SK-N-SH treated with all-trans-retinoic acid at 6 μM for 48 hours (cell line): ENCODE measurements at regions not wholly inside any gene's neighbourhood (a gene's known extent, or its start where the extent isn't known, plus 50 kb on each side); places are given as distances from the start of the nearest gene placed in this dataset.

ENCODE experiments used
- ATAC-seq: fragments of 200-7000 bp; cut with Tn5 transposase; 3 replicates; pipeline ENCODE4 v1.9.1; 2020; ENCODE audit warnings: mild to moderate bottlenecking, moderate library complexity
- ARNTL ChIP-seq: fragments of 450-650 bp; formaldehyde crosslinking; IDR thresholded peaks from 2 replicates; pipeline ENCODE4 v1.5.0; 2020; ENCODE audit warnings: low read depth, mild to moderate bottlenecking, moderate library complexity, borderline replicate concordance
- BACH2 ChIP-seq: fragments of 250-450 bp; sonication (Bioruptor Pico); IDR thresholded peaks from 2 replicates; pipeline ENCODE4 v1.9.0; 2021; ENCODE audit warnings: mild to moderate bottlenecking, borderline replicate concordance
- CSDC2 ChIP-seq: fragments of 250-450 bp; sonication (Bioruptor Pico); IDR thresholded peaks from 2 replicates; pipeline ENCODE4 v1.5.0; 2020; ENCODE audit warnings: mild to moderate bottlenecking, moderate library complexity
- ESRRG ChIP-seq: fragments of 250-450 bp; sonication (Bioruptor Pico); IDR thresholded peaks from 2 replicates; pipeline ENCODE4 v1.6.1; 2021; ENCODE audit warnings: mild to moderate bottlenecking
- GLIS3 ChIP-seq: fragments of 250-450 bp; sonication (Bioruptor Pico); IDR thresholded peaks from 2 replicates; pipeline ENCODE4 v1.5.0; 2020; ENCODE audit warnings: mild to moderate bottlenecking, moderate library complexity
- ISL1 ChIP-seq: fragments of 250-450 bp; sonication (Bioruptor Pico); IDR thresholded peaks from 2 replicates; pipeline ENCODE4 v2.1.2; 2022; ENCODE audit warnings: mild to moderate bottlenecking, moderate library complexity
- OSR1 ChIP-seq: fragments of 250-450 bp; sonication (Bioruptor Pico); IDR thresholded peaks from 2 replicates; pipeline ENCODE4 v1.8.0; 2022; ENCODE audit warnings: moderate library complexity, mild to moderate bottlenecking, inconsistent platforms
- PPARA ChIP-seq: fragments of 250-450 bp; sonication (Bioruptor Pico); IDR thresholded peaks from 2 replicates; pipeline ENCODE4 v1.5.0; 2020; ENCODE audit warnings: mild to moderate bottlenecking, borderline replicate concordance
- RARB ChIP-seq: fragments of 250-450 bp; sonication (Bioruptor Pico); IDR thresholded peaks from 2 replicates; pipeline ENCODE4 v1.8.0; 2021; ENCODE audit warnings: mild to moderate bottlenecking, moderate library complexity
- SNAI2 ChIP-seq: fragments of 250-450 bp; sonication (Bioruptor Pico); IDR thresholded peaks from 2 replicates; pipeline ENCODE4 v1.5.0; 2020; ENCODE audit warnings: mild to moderate bottlenecking, moderate library complexity
- TCF4 ChIP-seq: fragments of 250-450 bp; sonication (Bioruptor Pico); IDR thresholded peaks from 2 replicates; pipeline ENCODE4 v1.8.0; 2021; ENCODE audit warnings: mild to moderate bottlenecking, moderate library complexity, borderline replicate concordance
- TOX ChIP-seq: fragments of 250-450 bp; sonication (Bioruptor Pico); IDR thresholded peaks from 2 replicates; pipeline ENCODE4 v1.8.0; 2021; ENCODE audit warnings: mild to moderate bottlenecking, moderate library complexity, borderline replicate concordance
- ZC3H10 ChIP-seq: fragments of 250-450 bp; sonication (Bioruptor Pico); IDR thresholded peaks from 2 replicates; pipeline ENCODE4 v1.5.1; 2021; ENCODE audit warnings: mild to moderate bottlenecking, moderate library complexity
- ZFP3 ChIP-seq: fragments of 250-450 bp; sonication (Bioruptor Pico); IDR thresholded peaks from 2 replicates; pipeline ENCODE4 v1.5.0; 2020; ENCODE audit warnings: mild to moderate bottlenecking, moderate library complexity
- ZFP30 ChIP-seq: fragments of 450-650 bp; formaldehyde crosslinking; IDR thresholded peaks from 2 replicates; pipeline ENCODE4 v1.5.0; 2022; ENCODE audit warnings: mild to moderate bottlenecking, moderate library complexity
- ZNF565 ChIP-seq: fragments of 450-650 bp; formaldehyde crosslinking; conservative IDR thresholded peaks from 2 replicates; pipeline ENCODE4 v1.5.0; 2020; ENCODE audit warnings: low read depth, mild to moderate bottlenecking, moderate library complexity
- ZNF70 ChIP-seq: fragments of 450-650 bp; formaldehyde crosslinking; IDR thresholded peaks from 2 replicates; pipeline ENCODE4 v1.5.0; 2020; ENCODE audit warnings: mild to moderate bottlenecking, moderate library complexity
- ZNF8 ChIP-seq: fragments of 450-650 bp; formaldehyde crosslinking; IDR thresholded peaks from 2 replicates; pipeline ENCODE4 v1.5.0; 2020; ENCODE audit warnings: mild to moderate bottlenecking, moderate library complexity
- TF ChIP-seq, protein P1 (sequence below): fragments of 250-450 bp; sonication (Bioruptor Pico); IDR thresholded peaks from 2 replicates; pipeline ENCODE4 v1.5.1; 2020; ENCODE audit warnings: low read depth, mild to moderate bottlenecking, moderate library complexity
- TF ChIP-seq, protein P2 (sequence below): fragments of 250-450 bp; sonication (Bioruptor Pico); IDR thresholded peaks from 2 replicates; pipeline ENCODE4 v1.5.0; 2020; ENCODE audit warnings: mild to moderate bottlenecking, moderate library complexity
- TF ChIP-seq, protein P3 (sequence below): fragments of 250-450 bp; sonication (Bioruptor Pico); IDR thresholded peaks from 2 replicates; pipeline ENCODE4 v1.8.0; 2020; ENCODE audit warnings: mild to moderate bottlenecking, moderate library complexity, borderline replicate concordance
- TF ChIP-seq, protein P4 (sequence below): fragments of 250-450 bp; sonication (Bioruptor Pico); IDR thresholded peaks from 2 replicates; pipeline ENCODE4 v1.8.0; 2021; ENCODE audit warnings: low read depth, mild to moderate bottlenecking, moderate library complexity, borderline replicate concordance

DNA sequence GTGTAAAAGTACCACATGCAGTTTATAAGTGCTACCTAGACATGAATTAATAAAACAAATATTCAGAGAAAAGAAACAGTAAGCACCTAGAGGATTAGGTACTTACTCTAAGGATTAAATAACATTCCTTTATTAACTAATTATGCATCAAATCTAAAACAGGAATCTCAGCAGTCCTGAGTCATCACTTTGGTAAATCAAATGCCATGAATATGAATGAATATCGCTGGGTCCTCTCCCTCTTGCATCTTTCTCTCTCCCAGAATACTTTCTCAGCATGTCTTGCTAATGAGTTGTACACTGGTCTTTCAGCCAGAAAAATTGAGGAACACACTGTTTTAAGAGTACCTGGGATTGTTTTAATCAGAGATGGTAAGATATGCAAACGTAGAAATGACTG lies 225.5 kb upstream of the NFE2L3 start:
- ATAC-seq = no peak
- TF ChIP-seq ZNF70 (CRISPR knock-in tag) = no peak
- no peak for TF ChIP-seq OSR1 (CRISPR knock-in tag)
- TF ChIP-seq ZC3H10 (CRISPR knock-in tag) = no peak
- TF ChIP-seq, protein P1, sequence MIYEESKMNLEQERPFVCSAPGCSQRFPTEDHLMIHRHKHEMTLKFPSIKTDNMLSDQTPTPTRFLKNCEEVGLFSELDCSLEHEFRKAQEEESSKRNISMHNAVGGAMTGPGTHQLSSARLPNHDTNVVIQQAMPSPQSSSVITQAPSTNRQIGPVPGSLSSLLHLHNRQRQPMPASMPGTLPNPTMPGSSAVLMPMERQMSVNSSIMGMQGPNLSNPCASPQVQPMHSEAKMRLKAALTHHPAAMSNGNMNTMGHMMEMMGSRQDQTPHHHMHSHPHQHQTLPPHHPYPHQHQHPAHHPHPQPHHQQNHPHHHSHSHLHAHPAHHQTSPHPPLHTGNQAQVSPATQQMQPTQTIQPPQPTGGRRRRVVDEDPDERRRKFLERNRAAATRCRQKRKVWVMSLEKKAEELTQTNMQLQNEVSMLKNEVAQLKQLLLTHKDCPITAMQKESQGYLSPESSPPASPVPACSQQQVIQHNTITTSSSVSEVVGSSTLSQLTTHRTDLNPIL (CRISPR knock-in tag) = no peak
- no peak for TF ChIP-seq ISL1 (CRISPR knock-in tag)
- no peak for TF ChIP-seq ZNF8
- TF ChIP-seq TOX (CRISPR knock-in tag) = no peak
- TF ChIP-seq SNAI2 = no peak
- no peak for TF ChIP-seq RARB (CRISPR knock-in tag)

DNA sequence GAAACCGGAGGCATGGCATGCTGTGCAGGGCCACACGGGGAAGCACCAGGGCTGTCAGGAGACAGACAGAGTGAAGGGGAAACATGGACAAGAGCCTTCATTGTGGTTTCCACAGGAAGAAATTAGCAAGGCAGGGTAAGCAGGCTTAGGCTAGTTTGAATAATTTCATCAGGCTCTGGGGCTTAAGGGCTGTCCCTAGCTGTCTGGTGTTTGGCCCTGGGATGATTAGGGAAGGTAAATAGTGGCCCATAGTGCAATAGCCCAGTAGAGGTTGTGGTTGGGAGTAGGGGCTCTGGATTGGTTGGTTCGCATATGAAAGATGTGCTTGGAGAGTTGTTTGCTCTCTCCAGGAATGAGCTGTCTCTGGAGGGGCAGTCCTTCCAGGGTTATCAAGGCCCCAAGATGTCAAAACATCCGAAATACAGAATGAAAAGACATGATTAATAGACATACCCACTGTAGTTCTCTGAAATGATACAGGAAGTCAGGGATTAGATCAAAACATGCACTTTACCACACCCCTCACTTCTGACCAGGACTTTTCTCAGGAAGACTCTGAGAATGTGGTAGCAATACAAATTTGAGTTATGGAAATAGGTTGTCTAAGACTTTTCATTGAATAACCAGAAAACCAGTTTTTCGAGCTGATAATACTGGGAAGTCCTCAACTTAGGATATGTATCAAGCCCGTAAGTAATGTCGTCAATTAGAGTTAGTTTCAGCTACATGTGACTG lies 224.9 kb upstream of the NFE2L3 start:
- TF ChIP-seq OSR1 (CRISPR knock-in tag) (no peak), RARB (CRISPR knock-in tag) (no peak), ESRRG (no peak), ARNTL (CRISPR knock-in tag) (no peak), TCF4 (CRISPR knock-in tag) (no peak), ZNF70 (CRISPR knock-in tag) (no peak), GLIS3 (CRISPR knock-in tag) (no peak), ZNF565 (CRISPR knock-in tag) (no peak), BACH2 (CRISPR knock-in tag) (no peak), ZFP30 (CRISPR knock-in tag) (no peak), ZFP3 (no peak), ISL1 (CRISPR knock-in tag) (no peak), ZNF8 (no peak), SNAI2 (no peak)
- TF ChIP-seq, protein P2, sequence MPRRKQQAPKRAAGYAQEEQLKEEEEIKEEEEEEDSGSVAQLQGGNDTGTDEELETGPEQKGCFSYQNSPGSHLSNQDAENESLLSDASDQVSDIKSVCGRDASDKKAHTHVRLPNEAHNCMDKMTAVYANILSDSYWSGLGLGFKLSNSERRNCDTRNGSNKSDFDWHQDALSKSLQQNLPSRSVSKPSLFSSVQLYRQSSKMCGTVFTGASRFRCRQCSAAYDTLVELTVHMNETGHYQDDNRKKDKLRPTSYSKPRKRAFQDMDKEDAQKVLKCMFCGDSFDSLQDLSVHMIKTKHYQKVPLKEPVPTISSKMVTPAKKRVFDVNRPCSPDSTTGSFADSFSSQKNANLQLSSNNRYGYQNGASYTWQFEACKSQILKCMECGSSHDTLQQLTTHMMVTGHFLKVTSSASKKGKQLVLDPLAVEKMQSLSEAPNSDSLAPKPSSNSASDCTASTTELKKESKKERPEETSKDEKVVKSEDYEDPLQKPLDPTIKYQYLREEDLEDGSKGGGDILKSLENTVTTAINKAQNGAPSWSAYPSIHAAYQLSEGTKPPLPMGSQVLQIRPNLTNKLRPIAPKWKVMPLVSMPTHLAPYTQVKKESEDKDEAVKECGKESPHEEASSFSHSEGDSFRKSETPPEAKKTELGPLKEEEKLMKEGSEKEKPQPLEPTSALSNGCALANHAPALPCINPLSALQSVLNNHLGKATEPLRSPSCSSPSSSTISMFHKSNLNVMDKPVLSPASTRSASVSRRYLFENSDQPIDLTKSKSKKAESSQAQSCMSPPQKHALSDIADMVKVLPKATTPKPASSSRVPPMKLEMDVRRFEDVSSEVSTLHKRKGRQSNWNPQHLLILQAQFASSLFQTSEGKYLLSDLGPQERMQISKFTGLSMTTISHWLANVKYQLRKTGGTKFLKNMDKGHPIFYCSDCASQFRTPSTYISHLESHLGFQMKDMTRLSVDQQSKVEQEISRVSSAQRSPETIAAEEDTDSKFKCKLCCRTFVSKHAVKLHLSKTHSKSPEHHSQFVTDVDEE (CRISPR knock-in tag) = no peak
- TF ChIP-seq, protein P1 (CRISPR knock-in tag) = no peak
- ATAC-seq = no peak

DNA sequence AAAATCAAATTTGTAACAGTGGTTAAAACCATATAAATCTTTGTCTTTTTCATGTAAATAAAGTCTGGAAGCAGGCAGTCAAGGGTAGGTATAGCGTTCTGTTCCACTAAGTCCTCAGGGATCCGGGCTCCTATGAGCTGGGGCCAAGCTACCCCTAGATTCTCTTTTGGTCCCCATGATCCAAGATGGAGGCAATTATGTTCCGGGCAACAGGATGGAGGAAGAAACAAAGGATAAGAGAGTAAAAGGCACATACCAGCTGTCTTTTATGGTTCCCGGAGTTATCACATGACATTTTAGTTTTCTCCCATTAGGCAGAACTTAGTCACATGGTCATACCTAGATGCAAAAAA lies 224.4 kb upstream of the NFE2L3 start:
- TF ChIP-seq CSDC2 (CRISPR knock-in tag) (no peak), ISL1 (CRISPR knock-in tag) (no peak), ZNF8 (no peak), ZC3H10 (CRISPR knock-in tag) (no peak), ZNF70 (CRISPR knock-in tag) (no peak), ARNTL (CRISPR knock-in tag) (no peak), ZFP30 (CRISPR knock-in tag) (no peak), SNAI2 (no peak), ZNF565 (CRISPR knock-in tag) (no peak), TOX (CRISPR knock-in tag) (no peak), ZFP3 (no peak), ESRRG (no peak), PPARA (CRISPR knock-in tag) (no peak)
- TF ChIP-seq, protein P3, sequence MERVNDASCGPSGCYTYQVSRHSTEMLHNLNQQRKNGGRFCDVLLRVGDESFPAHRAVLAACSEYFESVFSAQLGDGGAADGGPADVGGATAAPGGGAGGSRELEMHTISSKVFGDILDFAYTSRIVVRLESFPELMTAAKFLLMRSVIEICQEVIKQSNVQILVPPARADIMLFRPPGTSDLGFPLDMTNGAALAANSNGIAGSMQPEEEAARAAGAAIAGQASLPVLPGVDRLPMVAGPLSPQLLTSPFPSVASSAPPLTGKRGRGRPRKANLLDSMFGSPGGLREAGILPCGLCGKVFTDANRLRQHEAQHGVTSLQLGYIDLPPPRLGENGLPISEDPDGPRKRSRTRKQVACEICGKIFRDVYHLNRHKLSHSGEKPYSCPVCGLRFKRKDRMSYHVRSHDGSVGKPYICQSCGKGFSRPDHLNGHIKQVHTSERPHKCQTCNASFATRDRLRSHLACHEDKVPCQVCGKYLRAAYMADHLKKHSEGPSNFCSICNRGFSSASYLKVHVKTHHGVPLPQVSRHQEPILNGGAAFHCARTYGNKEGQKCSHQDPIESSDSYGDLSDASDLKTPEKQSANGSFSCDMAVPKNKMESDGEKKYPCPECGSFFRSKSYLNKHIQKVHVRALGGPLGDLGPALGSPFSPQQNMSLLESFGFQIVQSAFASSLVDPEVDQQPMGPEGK (CRISPR knock-in tag) = no peak
- TF ChIP-seq, protein P2 (CRISPR knock-in tag) = no peak
- TF ChIP-seq, protein P1 (CRISPR knock-in tag) = no peak
- TF ChIP-seq, protein P4, sequence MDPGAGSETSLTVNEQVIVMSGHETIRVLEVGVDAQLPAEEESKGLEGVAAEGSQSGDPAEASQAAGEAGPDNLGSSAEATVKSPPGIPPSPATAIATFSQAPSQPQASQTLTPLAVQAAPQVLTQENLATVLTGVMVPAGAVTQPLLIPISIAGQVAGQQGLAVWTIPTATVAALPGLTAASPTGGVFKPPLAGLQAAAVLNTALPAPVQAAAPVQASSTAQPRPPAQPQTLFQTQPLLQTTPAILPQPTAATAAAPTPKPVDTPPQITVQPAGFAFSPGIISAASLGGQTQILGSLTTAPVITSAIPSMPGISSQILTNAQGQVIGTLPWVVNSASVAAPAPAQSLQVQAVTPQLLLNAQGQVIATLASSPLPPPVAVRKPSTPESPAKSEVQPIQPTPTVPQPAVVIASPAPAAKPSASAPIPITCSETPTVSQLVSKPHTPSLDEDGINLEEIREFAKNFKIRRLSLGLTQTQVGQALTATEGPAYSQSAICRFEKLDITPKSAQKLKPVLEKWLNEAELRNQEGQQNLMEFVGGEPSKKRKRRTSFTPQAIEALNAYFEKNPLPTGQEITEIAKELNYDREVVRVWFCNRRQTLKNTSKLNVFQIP (CRISPR knock-in tag) = no peak
- TF ChIP-seq, all 23 proteins: peak for 0
- ATAC-seq = no peak
